ENCODE measurements at regions not wholly inside any gene's neighbourhood (a gene's known extent, or its start where the extent isn't known, plus 50 kb on each side); places are given as distances from the start of the nearest gene placed in this dataset.

- Histone ChIP-seq H3K4me2 (ENCODE audit: insufficient read depth, low read length) (no peak overlapping the region), H2AFZ (ENCODE audit: low read depth, low read length) (no peak overlapping the region), H3K36me3 (ENCODE audit: control insufficient read depth, insufficient read depth, low read length) (no peaks in the 10 kb centered on the region), H3K27ac (ENCODE audit: extremely low read depth, low read depth, low read length) (no peak overlapping the region), H3K27me3 (ENCODE audit: control insufficient read depth in 2 of 2, insufficient read depth in 2 of 2, low read length in 2 of 2) (peaks cover 0 to 49% of the 10 kb centered on the region in 2 experiments; a peak in 2 of 5 replicates), H3K9me1 (ENCODE audit: control insufficient read depth, insufficient read depth, low read length) (no peaks in the 10 kb centered on the region), H3K4me3 (no peak overlapping the region), H3K79me2 (ENCODE audit: control insufficient read depth, insufficient read depth, low read length) (no peaks in the 10 kb centered on the region), H3K9me3 (replicated peaks; ENCODE audit: control insufficient read depth, insufficient read depth, low read depth, low read length) (no peaks in the 10 kb centered on the region; the same call in 1 of the 2 replicates), H3K9ac (ENCODE audit: insufficient read depth in 1 of 2, low read depth in 2 of 2, low read length in 2 of 2) (no peak overlapping the region), H3K4me1 (replicated peaks in 1 of 2; ENCODE audit: control insufficient read depth in 2 of 2, insufficient read depth in 2 of 2, low read length in 2 of 2) (peaks cover 0 to 4% of the 10 kb centered on the region in 2 experiments; a peak in 1 of 5 replicates), H4K20me1 (replicated peaks; ENCODE audit: control insufficient read depth, insufficient read depth, low read length) (no peaks in the 10 kb centered on the region)
- no peak for TF ChIP-seq IRF9 (tag; IDR thresholded peaks at IDR 0.05)
- TF ChIP-seq KDM2B (CRISPR knock-in tag; IDR thresholded peaks at IDR 0.05): no peak
- no peak for TF ChIP-seq CCAR2 (IDR thresholded peaks at IDR 0.05; ENCODE audit: low read depth, low read length)
- no peak for TF ChIP-seq MAFF (IDR thresholded peaks at IDR 0.05; ENCODE audit: low read length)
- TF ChIP-seq POLR2AphosphoS2 (IDR thresholded peaks at IDR 0.05; ENCODE audit: low read length): no peak
- no peak for TF ChIP-seq HCFC1 (IDR thresholded peaks at IDR 0.05; ENCODE audit: low read depth, low read length)
- no TSS peak for BruUV-seq (replicated peaks)
- intact Hi-C loops (cut with micrococcal nuclease): no loop called here
- in situ Hi-C loops (cut with MboI): no loop called here
- FAIRE-seq: no peak
- CTCF ChIA-PET (ENCODE audit: low intra/inter-chr PET ratio): no interaction called here
- no peak for ATAC-seq
- WGBS (ENCODE audit: insufficient coverage, low coverage, missing lambda C conversion rate): 0% methylated on average over 16 of the region's 17 CpGs
- POLR2A ChIA-PET: no interaction called here
- no peak for DNase-seq (ENCODE audit: extremely low read depth in 1 of 4, low spot score in 3 of 4)
Measured at GRCh38 chr2:2762166-2762908, 431.3 kb upstream of the MYT1L start.

Data from K562 (cell line).